ENCODE measurements at regions not wholly inside any gene's neighbourhood (a gene's known extent, or its start where the extent isn't known, plus 50 kb on each side); places are given as distances from the start of the nearest gene placed in this dataset.

GRCh38 chr14:25226214-25226613, 176.3 kb upstream of the STXBP6 start:
- no peak overlapping the region for H3K4me3 ChIP-seq (ENCODE audit: low read depth, low read length)
- no peak for TF ChIP-seq CTCF (IDR thresholded peaks at IDR 0.05; ENCODE audit: low read depth, low read length)

- TF ChIP-seq CTCF (IDR thresholded peaks at IDR 0.05; ENCODE audit: low read depth, low read length), result no peak
- no peak overlapping the region for H3K4me3 ChIP-seq (ENCODE audit: low read depth, low read length)
Measured at GRCh38 chr14:25222256-25222655, 172.3 kb upstream of the STXBP6 start.

- H3K4me3 ChIP-seq (ENCODE audit: low read depth, low read length), result no peak overlapping the region
- TF ChIP-seq CTCF (IDR thresholded peaks at IDR 0.05; ENCODE audit: low read depth, low read length), result no peak
Measured at GRCh38 chr14:25220514-25220913, 170.6 kb upstream of the STXBP6 start.

- no peak for TF ChIP-seq CTCF (IDR thresholded peaks at IDR 0.05; ENCODE audit: low read depth, low read length)
- no peak overlapping the region for H3K4me3 ChIP-seq (ENCODE audit: low read depth, low read length)
Measured at GRCh38 chr14:25215607-25216006, 165.7 kb upstream of the STXBP6 start.

- no peak for TF ChIP-seq CTCF (IDR thresholded peaks at IDR 0.05; ENCODE audit: low read depth, low read length)
- no peak overlapping the region for H3K4me3 ChIP-seq (ENCODE audit: low read depth, low read length)
Measured at GRCh38 chr14:25197885-25198284, 147.9 kb upstream of the STXBP6 start.

- H3K4me3 ChIP-seq (ENCODE audit: low read depth, low read length), result no peak overlapping the region
- no peak for TF ChIP-seq CTCF (IDR thresholded peaks at IDR 0.05; ENCODE audit: low read depth, low read length)
Measured at GRCh38 chr14:25180221-25180620, 130.3 kb upstream of the STXBP6 start.

- H3K4me3 ChIP-seq (ENCODE audit: low read depth, low read length), result no peak overlapping the region
- no peak for TF ChIP-seq CTCF (IDR thresholded peaks at IDR 0.05; ENCODE audit: low read depth, low read length)
Measured at GRCh38 chr14:25178255-25178654, 128.3 kb upstream of the STXBP6 start.
